ENCODE measurements at regions not wholly inside any gene's neighbourhood (a gene's known extent, or its start where the extent isn't known, plus 50 kb on each side); places are given as distances from the start of the nearest gene placed in this dataset.
"Not testable (repeated sequence)": the region's sequence is repeated elsewhere in the genome, so short reads cannot be mapped to it uniquely, and the experiment has no call there.

DNA sequence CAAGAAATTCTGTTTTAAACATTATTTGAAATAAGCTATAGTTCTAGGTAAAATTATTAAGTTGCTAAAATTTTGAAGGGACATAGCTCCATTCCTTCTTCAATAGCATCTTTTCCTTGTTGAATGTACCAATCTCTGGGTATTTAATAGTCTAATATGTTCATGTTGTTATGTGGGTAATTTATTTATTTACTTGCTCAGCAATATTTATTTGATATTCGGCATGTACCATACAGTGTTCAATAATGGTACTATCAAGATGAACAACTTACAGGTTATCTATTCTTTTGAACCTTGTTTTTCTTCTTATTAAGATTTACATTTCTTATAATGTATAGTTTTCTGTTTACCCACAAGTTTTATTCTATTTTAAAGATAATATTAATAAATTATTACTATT, 1616.8 kb upstream of the PIK3C3 start:
- intact Hi-C loops (cut with DNase I), result no loop called here
- no peak for DNase-seq
- ATAC-seq (ENCODE audit: poor library complexity), result no peak

DNA sequence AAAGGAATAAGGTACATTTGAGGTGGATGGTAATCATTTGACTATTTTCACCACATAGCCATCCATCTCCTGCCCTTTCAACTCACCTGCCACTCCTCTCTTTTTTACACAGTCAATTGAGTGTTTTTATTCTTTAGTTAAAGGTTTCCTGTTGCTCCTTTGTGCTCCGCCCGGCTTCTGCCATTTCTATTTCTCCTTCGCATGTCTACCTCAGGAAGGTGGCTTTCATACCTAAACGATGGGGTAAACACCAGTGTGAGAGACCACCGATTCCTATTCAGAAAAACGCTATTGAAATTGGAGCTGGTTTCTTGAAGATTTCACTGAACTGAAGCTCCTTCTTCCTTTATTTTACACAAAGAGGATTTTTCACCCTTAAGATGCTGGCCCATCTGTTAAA, 1628.0 kb upstream of the PIK3C3 start:
- DNase-seq, result no peak
- intact Hi-C loops (cut with DNase I), result no loop called here
- no peak for ATAC-seq (ENCODE audit: poor library complexity)

DNA sequence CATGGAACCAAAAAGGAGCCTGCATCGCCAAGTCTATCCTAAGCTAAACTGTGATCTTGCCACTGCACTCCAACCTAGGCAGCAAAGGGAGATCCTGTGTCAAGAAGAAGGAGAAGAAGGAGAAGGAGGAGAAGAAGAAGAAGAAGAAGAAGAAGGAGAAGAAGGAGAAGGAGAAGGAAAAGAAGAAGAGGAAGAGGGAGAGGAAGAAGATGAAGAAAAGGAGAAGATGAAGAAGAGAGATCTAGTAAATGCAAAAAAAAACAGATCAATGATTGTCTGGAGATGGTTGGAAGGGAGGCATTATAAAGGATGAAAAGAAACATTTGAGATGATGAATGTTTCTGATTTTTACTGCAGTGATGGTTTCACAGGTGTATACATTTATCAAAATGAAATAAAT, 1629.0 kb upstream of the PIK3C3 start:
- ATAC-seq (ENCODE audit: poor library complexity) (no peak), DNase-seq (no peak)
- intact Hi-C loops (cut with DNase I), result no loop called here

DNA sequence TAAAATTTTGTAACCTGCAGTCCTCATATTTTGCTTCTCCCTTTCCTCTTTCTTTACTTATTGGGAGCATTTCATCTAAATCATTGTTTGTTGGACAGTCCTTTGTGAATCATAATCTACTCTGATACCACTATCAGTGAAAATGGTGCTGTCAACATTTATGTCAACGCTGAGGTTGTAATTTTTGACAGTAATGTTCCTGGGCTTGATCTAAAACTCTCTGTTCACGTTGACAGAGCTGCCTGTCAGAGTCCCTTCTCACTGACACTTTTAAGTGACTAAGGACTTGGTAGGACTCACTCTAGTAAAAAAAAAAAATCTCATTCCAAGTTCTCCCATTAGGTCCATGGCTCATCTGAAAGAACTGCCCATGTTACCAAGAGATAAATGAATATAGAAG, 1640.8 kb upstream of the PIK3C3 start:
- intact Hi-C loops (cut with DNase I), result no loop called here
- ATAC-seq (ENCODE audit: poor library complexity), result no peak

DNA sequence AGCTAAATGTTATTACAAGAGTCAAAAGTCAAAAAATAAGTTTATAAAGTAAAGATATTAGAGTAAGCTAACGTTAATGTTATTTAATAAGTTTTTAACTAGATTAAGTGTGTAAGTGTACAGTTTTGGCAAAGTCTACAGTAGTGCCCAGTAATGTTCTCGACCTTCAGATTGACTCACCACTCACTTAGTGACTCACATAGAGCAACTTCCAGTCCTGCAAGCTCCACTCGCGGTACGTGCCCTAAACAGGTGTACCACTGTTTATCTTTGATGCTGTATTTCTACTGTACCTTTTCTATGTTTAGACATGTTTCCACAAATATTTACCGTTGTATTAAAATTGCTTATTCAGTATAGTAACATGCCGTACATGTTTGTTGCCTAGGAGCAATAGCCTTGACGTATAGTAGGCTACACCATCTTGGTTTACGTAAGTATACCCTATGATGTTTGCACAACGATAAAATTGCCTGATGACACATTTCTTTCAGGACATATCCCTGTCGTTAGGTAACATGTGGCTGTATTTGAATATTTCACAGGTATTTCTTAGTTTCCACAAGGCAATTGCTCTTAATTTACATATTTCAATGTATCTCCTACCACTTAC, 1641.9 kb upstream of the PIK3C3 start:
- ATAC-seq (ENCODE audit: poor library complexity) (no peak), DNase-seq (no peak)
- intact Hi-C loops (cut with DNase I), result no loop called here

More for the DNA sequence above, 1640.8 kb upstream of the PIK3C3 start:
- no peak for DNase-seq

DNA sequence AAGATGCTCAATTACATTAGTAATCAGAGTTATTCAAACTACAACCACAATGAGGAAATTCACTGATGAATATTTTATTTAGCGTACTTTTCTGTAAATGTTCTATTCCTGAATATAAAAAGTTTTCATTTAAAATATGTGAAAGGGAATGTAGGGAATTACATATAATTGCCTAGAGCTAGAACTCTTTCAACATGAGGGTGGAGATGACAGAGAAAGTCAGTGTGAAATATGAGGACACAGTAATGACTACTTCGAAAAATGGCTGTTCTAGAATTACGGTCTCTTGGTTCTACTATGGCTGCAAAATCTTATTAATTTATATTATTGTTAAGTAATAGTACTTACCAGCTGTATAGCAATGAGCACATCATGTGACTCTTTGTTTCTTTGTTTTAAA, 1647.4 kb upstream of the PIK3C3 start:
- ATAC-seq (ENCODE audit: poor library complexity), result no peak
- DNase-seq, result no peak
- intact Hi-C loops (cut with DNase I), result no loop called here

DNA sequence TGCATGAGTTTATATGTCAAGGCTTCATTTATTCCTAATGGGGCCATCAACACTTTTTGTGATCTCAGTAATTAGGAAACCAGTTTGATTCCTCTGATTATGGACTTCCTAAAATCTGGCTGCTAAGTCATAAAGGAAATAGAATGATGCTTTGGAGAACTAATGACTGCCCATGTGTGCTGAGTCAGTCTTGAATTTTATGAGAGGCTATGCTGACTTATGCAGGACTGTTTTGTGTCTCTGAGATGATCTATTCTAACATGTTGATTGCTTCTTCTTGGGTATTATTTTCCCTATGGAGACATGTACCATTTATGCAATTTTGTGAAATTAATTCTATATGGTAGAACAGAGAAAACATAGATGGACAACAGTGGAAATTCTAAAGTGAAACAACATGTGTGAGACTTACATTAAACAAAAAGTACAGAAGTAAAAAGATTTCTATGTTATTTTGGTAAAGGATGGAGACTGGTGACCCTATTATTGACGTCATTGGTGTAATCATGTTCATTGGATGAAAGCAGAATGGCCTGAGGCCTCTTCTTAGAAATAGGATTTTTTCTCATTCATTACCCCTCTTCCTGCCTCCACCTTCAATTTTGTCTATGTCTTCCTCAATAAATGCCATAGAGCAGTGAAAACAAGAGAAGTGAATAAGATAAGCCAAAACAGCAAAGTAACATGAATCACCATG, 1658.2 kb upstream of the PIK3C3 start:
- DNase-seq (no peak), ATAC-seq (ENCODE audit: poor library complexity) (no peak)
- intact Hi-C loops (cut with DNase I), result no loop called here

DNA sequence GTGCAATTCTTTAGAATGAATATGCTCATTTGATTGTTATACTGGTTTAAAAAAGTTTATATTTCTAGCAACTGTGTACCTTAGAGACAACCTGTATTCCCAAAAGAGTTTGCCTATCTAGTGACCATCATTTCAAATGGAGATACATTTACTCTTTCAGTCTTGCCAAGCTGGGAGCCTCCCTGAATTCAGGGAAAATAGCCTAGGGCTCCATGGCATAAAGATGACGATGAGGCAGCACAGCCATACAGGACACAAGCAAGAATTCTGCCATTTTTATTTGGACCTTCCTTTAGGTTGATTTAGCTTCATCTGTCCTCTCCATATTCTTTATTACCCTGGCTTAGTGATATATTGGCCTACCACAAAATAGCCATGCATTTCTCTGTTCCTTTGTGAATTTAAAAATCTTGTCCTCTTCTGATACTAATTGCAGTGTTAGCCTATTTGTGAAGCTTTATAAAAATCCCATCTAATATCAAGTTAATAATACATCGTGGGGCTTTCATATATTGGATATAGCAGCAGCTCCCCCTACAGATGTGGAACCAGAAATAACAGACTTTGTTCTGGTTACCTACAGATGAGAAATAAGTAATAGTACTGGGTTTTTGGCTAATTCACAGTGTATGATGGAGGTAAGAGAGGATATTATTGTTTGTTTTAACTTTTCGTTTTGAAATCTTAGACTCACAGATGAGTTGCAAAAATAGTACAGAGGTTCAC, 1661.9 kb upstream of the PIK3C3 start:
- DNase-seq, result no peak
- ATAC-seq (ENCODE audit: poor library complexity), result no peak
- intact Hi-C loops (cut with DNase I), result no loop called here

DNA sequence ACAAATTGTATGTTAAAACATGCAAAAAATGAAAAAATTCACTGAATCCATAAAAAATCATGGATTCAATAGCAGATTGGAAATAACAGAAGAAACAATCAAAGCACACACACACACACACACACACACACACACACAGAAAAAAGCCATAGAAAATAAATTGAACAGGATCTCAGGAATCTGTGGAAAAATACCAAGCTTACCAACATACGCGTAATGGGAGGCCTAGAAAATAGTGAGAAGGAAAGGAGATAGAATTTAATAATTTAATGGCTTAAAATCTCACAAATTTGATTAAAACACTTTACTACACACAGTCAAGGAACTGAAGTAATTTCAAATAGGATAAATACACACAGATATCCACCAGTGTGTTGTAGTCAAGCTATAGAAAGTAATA, 1671.5 kb upstream of the PIK3C3 start:
- intact Hi-C loops (cut with DNase I), result no loop called here
- no peak for DNase-seq
- no peak for ATAC-seq (ENCODE audit: poor library complexity)

DNA sequence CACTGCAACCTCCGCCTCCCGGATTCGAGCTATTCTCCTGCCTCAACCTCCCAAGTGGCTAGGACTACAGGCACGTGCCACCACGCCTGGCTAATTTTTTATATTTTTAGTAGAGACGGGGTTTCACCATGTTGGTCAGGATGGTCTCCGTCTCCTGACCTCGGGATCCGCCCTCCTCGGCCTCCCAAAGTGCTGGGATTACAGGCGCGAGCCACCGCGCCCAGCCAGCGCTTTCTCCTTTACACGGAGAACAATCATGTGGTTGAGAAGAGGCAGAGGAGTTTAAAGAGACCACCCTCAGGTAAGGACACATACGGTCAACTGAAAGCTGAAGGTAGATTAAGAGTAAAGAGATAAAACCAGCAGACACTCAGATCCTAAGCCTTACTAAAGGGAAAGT, 1673.7 kb upstream of the PIK3C3 start:
- intact Hi-C loops (cut with DNase I); DNase-seq; ATAC-seq (ENCODE audit: poor library complexity): not testable (repeated sequence)

DNA sequence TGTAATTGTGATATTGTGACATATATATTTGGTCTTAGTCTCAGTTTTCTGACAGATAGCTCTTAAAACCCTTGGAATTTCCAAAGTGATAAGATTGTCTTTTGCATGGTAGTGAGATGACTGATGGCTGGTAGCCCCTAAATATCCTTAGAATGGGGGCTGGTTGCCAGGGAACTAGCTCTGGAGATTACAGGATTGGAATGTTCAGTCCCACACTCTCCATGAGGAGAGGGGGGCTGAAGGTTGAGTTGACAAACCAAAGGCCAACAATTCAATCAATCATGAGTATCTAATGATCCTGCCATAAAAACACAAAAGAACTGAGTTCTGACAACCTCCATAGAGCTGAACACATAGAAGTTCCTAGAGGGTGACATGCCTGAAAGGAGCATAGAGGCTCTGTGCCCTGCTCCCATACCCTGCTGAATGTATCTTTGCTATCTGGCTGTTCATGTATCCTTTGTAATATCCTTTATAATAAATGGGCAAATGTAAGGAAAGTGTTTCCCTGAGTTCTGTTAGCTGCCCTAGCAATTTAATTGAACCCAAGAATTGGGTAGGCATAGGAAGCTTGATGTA, 1680.3 kb upstream of the PIK3C3 start:
- intact Hi-C loops (cut with DNase I), result no loop called here
- no peak for ATAC-seq (ENCODE audit: poor library complexity)
- no peak for DNase-seq

DNA sequence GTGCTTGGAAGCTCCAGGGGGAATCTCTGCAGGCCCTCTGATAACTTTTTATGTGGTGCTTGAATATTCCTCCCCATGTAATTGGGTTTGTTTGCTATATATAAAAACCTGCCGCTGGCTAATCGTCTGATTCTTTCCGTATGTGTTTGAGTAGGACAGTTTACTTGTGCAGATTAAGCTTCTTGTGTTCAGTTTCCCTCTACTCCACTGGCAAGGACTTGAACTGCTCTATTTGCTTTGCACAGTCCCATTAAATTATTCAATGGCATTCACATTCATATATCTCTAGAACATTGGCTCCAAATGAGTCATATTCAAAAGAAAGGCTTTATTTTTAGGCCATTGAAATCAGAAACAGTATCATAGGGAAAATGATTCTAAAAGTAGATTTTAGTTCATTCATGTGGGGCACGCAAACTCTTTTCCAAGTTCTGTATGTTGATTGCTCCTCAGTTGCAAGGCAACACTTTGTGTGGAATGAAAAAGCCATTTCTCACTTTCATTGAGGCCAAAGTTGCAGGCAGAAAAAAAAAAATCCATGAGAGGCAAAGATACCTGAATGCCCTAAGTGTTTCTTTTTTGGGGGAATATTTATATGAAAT, 1682.3 kb upstream of the PIK3C3 start:
- ATAC-seq (ENCODE audit: poor library complexity) (no peak), DNase-seq (no peak)
- intact Hi-C loops (cut with DNase I), result no loop called here

DNA sequence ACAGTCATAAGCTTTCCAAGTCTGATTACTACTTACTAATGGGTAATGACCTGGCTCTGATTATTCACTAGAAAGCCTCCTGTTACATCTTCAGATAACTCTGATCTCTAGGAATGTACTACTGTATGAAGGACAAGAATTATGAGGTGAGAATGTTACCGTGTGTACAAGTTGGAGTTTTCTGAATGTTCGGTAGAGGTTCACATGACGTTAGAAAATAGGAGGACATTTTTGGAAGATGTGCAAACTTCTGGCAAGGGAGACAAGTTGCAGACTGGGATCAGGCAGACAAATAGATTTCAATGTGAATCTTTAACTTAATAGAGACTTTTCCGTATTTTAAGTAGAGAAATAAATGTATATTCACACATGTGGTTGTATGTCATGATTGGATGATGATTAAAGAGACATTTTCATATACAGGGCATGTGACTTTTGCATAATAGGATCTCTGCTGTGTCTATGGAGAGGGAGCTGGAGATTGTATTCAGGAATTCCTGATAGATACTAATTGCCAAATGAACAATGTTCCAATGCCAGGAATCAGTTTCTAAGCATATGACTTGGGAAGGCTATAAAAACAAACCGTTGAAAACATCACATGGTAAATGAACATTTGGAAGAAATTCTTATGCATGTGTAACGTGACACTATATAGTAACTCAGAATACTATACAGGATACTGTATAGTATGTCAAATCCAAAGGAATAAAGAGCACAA, 1695.8 kb upstream of the PIK3C3 start:
- intact Hi-C loops (cut with DNase I), result no loop called here
- ATAC-seq (ENCODE audit: poor library complexity) (no peak), DNase-seq (no peak)

DNA sequence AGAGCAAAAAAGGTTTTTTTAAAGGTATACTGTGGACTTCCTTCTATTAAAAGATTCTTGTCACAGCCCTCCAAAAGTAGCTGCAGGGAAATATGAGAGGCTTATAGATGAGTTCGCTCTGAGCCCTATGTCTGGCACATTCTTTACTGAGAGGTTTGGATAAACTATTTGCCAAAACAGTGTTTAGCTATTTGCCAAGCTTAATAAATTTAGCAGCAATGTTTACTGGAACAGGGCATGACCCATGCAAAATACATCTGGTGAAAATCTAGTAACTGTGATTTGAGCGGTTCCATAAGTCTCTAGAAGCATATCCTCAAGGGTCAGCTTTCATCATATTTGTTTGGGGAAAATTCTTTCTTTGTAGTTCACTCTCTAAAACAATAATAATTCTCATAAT, 1696.7 kb upstream of the PIK3C3 start:
- intact Hi-C loops (cut with DNase I), result no loop called here
- ATAC-seq (ENCODE audit: poor library complexity), result no peak
- DNase-seq, result no peak

DNA sequence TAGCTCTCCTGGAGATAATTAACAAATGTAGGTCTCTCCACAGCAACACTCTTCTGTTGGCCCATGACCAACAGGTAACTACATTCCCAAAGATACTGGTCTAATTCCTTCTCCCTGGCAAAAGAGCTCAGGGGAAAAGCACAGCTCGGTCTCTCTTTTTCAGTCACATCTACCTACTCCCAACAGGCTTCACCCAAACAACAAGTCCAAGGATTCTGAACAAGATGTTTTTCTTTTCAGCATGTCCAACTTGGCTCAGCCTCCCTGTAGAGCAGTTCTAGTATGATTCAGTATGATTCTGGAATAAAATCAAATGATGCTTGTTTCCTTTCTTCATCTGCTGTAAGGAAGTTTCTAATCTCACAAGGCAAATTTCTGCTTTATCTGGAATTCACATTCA, 1704.8 kb upstream of the PIK3C3 start:
- DNase-seq, result no peak
- ATAC-seq (ENCODE audit: poor library complexity), result no peak
- intact Hi-C loops (cut with DNase I), result no loop called here

DNA sequence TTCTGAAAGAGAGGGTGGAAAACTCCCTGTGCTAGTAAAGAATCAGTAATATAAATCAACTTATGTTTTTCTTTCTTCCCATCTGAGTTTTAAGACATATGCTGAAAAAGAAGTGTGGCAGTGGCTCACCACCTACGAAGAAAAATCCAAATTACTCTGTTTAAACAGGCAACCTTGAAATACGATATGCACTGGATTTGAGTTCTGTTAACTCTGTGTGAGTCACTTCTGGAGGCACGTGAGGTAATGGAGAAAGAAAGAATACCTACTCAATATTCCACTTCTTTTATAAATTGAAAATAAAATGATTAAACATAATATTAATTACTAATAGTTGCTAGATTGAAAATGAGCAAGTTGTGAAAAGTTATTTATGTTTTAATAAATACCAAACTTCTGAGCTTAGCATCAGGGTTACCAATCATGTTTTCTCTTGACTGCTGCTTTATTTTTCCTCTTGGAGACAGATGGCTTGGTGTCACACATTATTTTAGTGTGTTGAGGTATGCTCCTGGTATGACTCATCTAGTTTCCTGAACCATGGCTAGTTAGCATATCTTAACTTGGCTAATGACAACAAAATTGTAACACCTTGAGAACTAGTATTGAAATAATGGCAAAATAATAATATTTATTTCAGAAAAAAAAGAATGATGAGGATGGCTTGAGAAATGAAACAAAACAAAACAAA, 1705.5 kb upstream of the PIK3C3 start:
- intact Hi-C loops (cut with DNase I), result no loop called here
- ATAC-seq (ENCODE audit: poor library complexity), result no peak
- no peak for DNase-seq

DNA sequence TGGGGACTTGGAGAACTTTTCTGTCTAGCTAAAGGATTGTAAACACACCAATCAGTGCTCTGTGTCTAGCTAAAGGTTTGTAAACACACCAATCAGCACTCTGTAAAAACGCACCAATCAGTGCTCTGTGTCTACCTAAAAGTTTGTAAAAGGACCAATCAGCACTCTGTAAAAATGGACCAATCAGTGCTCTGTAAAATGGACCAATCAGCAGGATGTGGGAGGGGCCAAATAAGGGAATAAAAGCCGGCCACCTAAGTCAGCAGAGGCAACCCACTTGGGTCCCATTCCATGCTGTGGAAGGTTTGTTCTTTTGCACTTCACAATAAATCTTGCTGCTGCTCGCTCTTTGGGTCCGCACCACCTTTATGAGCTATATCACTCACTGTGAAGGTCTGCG, 1709.4 kb upstream of the PIK3C3 start:
- intact Hi-C loops (cut with DNase I), result not testable (repeated sequence)

DNA sequence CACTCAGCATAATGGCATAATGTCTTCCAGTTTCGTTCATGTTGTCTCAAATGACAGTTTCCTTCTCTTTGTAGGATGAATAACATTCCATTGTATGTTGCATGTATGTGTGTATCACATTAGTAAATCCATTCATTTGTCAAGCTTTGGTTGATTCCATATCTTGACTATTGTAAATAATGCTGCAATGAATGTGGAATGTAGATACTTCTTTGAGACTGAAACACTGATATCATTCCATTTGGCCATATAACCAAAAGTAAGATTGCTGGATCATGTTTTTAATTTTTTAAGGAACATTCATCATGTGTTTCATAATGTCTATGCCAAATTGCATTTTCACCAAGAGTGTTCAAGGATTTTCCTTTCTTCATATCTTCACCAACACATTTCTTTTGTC, 1711.4 kb upstream of the PIK3C3 start:
- DNase-seq (no peak), ATAC-seq (ENCODE audit: poor library complexity) (no peak)
- intact Hi-C loops (cut with DNase I), result no loop called here

More for the DNA sequence above, 1709.4 kb upstream of the PIK3C3 start:
- ATAC-seq (ENCODE audit: poor library complexity); DNase-seq: not testable (repeated sequence)

Data from Right ventricle myocardium superior (tissue), 1 donor.